Nephron progenitor cell (in vitro differentiated cells): ENCODE measurements at regions not wholly inside any gene's neighbourhood (a gene's known extent, or its start where the extent isn't known, plus 50 kb on each side); places are given as distances from the start of the nearest gene placed in this dataset.

Experiments used
- DNase-seq: peaks from one replicate; pipeline ENCODE4 v3.0.0; 2021
- H3K27ac Mint-ChIP-seq: 2 replicates; pipeline ENCODE4 v1.8.0; 2021; ENCODE audit warnings: mild to moderate bottlenecking, moderate library complexity, mixed read lengths
- H3K27me3 Mint-ChIP-seq: 2 replicates; pipeline ENCODE4 v1.8.0; 2021; ENCODE audit warnings: mild to moderate bottlenecking, low read depth, mixed read lengths; ENCODE audit not compliant: poor library complexity
- H3K36me3 Mint-ChIP-seq: 2 replicates; pipeline ENCODE4 v1.8.0; 2021; ENCODE audit warnings: low read depth, mixed read lengths
- H3K4me1 Mint-ChIP-seq: 2 replicates; pipeline ENCODE4 v1.8.0; 2021; ENCODE audit warnings: mixed read lengths
- H3K4me3 Mint-ChIP-seq: 2 replicates; pipeline ENCODE4 v1.8.0; 2021; ENCODE audit warnings: mild to moderate bottlenecking, moderate library complexity, mixed read lengths
- H3K9me3 Mint-ChIP-seq: 2 replicates; pipeline ENCODE4 v1.8.0; 2021; ENCODE audit warnings: mild to moderate bottlenecking, moderate library complexity, mixed read lengths
- TF ChIP-seq, protein P1 (sequence below): fragments of 200-600 bp; sonication (generic); IDR thresholded peaks from 2 replicates; pipeline ENCODE4 v1.5.0; 2021; ENCODE audit warnings: antibody characterized with exemption

DNA sequence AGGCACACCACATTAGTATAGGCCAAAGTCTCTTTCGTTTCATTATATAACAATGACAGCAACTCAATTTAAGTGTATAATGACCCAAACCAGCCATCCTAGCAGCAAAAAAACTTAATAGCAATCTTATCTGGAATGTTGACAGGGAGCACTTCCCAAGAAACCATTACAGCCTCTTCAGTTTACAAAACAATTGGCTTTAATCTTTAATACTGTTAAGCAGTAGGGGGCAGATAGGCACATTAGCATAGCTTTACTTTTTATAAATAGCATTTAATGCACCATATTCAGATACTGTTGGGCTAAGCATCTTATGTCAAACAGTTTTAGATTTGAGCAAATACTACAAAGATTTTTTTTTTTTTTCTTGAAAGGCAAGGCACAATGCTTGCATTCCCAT lies 193.3 kb upstream of the MAP3K7 start:
- TF ChIP-seq, protein P1, sequence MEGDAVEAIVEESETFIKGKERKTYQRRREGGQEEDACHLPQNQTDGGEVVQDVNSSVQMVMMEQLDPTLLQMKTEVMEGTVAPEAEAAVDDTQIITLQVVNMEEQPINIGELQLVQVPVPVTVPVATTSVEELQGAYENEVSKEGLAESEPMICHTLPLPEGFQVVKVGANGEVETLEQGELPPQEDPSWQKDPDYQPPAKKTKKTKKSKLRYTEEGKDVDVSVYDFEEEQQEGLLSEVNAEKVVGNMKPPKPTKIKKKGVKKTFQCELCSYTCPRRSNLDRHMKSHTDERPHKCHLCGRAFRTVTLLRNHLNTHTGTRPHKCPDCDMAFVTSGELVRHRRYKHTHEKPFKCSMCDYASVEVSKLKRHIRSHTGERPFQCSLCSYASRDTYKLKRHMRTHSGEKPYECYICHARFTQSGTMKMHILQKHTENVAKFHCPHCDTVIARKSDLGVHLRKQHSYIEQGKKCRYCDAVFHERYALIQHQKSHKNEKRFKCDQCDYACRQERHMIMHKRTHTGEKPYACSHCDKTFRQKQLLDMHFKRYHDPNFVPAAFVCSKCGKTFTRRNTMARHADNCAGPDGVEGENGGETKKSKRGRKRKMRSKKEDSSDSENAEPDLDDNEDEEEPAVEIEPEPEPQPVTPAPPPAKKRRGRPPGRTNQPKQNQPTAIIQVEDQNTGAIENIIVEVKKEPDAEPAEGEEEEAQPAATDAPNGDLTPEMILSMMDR, result no peak
- Mint-ChIP-seq H3K27me3 (peaks cover 4% of the 10 kb centered on the region), H3K9me3 (no peaks in the 10 kb centered on the region), H3K4me1 (no peaks in the 10 kb centered on the region), H3K36me3 (no peaks in the 10 kb centered on the region), H3K27ac (no peak overlapping the region), H3K4me3 (no peak overlapping the region)
- DNase-seq, result no peak

DNA sequence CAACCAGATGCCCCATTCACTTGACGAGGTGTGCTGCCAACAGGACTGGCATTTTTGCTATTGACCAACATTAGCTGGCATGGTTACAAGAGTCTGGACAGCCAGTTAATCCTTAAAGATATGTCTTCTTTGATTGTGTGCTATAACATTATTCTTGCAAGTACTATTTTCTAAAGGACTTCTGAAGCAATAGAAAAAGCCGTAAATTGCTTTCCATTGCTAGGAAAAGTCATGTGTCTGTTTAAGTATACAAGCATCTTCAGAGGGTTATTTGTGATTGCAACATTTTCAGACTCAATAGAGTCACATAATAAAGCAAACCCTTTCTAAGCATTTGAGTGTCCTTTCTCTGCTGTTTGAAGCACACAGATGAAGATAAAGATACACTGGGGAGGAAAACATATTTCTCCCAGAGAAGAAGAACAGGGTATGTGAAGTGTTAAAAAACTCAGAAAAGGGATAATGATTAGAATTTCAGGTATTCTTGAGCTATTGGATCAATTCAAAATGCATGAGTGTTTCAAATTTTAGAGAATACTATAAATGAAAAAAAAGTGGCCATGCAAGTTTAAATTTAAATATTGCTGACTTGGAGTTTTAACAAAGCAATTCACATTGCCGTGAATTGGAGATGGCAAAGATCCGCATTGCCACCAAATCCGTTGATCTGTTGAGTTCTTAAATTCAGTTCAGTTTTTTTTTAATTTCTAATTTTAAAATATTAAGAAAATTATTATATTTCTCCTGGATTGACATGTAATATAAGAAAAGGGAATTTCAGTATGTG lies 191.7 kb upstream of the MAP3K7 start:
- Mint-ChIP-seq H3K36me3 (no peaks in the 10 kb centered on the region), H3K9me3 (no peaks in the 10 kb centered on the region), H3K27me3 (peaks cover under 1% of the 10 kb centered on the region), H3K4me1 (no peaks in the 10 kb centered on the region), H3K4me3 (no peak overlapping the region), H3K27ac (no peak overlapping the region)
- no peak for DNase-seq
- TF ChIP-seq, protein P1, result no peak

DNA sequence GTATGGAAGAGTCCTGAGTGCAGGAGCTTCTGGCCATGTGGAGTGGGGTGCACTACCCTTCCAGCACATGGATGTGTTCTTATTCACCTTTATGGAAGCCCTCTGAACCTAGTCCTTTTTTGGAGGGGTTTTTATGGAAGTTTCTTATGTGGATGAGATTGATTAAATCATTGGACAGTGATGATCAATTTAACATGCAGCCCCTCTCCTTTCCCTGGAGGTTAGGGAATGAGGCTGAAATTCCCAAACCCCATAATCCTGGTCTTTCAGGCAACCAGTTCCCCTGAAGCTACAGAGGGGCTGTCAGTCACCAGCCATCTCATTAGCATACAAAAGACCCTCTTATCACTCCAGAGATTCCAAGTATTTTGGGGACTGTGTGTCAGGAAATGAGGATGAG lies 183.9 kb upstream of the MAP3K7 start:
- Mint-ChIP-seq H3K4me1 (peaks cover 17% of the 10 kb centered on the region), H3K36me3 (no peaks in the 10 kb centered on the region), H3K9me3 (no peaks in the 10 kb centered on the region), H3K4me3 (no peak overlapping the region), H3K27me3 (peaks cover 4% of the 10 kb centered on the region), H3K27ac (no peak overlapping the region)
- TF ChIP-seq, protein P1, result no peak
- DNase-seq, result no peak

DNA sequence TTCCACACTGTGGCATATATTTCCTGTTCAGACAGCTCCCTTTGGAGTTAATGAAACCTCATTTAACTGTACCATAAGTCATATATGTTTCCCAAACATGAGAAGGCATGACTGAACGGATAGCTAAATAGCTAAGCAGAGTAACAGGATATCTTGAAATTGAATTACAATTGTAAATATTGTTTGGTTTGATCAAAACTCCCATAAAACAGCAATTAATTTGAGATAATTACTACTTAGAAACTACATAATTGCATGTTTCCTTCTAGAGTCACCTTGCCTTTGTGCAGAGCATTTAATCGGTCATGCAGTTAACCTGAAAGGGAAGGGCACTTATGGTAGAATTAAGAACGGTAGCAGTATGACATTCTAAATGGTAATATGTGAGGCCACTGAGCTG lies 179.0 kb upstream of the MAP3K7 start:
- TF ChIP-seq, protein P1, result no peak
- Mint-ChIP-seq H3K27me3 (peaks cover 19% of the 10 kb centered on the region), H3K9me3 (no peaks in the 10 kb centered on the region), H3K4me3 (no peak overlapping the region), H3K27ac (no peak overlapping the region), H3K4me1 (peaks cover 2% of the 10 kb centered on the region), H3K36me3 (no peaks in the 10 kb centered on the region)
- DNase-seq, result no peak

DNA sequence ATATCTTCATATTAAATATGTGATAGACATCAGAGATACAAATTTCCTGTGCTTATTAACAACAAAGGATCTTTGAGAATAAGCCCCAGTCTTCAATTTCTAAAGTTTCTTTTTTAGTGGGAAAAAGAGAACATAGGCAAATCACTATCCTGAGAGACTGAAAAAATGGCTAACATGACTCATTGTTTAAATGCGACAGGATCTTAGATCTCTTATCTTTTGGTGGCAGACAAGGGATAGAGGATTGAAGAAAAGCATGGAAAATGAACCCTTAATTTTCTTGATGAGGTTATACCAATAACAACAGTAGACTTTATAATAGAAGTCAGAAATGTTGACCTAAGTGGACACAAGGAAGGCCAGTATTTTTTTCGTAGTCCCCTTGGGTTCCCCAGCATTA lies 178.6 kb upstream of the MAP3K7 start:
- no peaks in the 10 kb centered on the region for H3K9me3 Mint-ChIP-seq
- H3K4me1 Mint-ChIP-seq, result peaks cover 4% of the 10 kb centered on the region
- no peaks in the 10 kb centered on the region for H3K36me3 Mint-ChIP-seq
- H3K27me3 Mint-ChIP-seq, result peaks cover 19% of the 10 kb centered on the region
- no peak overlapping the region for H3K4me3 Mint-ChIP-seq
- H3K27ac Mint-ChIP-seq, result no peak overlapping the region
- DNase-seq, result no peak
- TF ChIP-seq, protein P1, result no peak

DNA sequence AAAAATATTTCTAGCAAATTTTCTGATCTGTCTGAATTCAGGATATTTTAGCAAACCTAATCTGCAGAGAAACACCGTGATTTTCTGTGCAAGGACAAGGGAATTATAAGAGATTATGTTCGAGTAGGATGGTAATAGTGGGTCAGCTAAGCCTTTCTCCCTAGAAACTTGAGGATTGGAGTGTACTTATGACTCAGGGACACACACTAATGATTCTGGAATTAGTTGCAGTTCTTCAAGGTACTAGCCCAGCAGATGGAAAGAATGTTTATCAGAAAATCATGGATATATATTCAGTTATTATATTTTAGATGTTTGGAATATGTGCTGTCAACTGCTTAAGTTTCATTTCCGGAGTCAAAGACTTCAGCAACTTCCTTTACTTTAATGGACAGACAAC lies 177.1 kb upstream of the MAP3K7 start:
- Mint-ChIP-seq H3K27ac (no peak overlapping the region), H3K4me3 (no peak overlapping the region), H3K9me3 (no peaks in the 10 kb centered on the region), H3K27me3 (peaks cover 16% of the 10 kb centered on the region), H3K4me1 (peaks cover 18% of the 10 kb centered on the region), H3K36me3 (no peaks in the 10 kb centered on the region)
- no peak for DNase-seq
- TF ChIP-seq, protein P1, result no peak
